H1 (cell line): ENCODE measurements at regions not wholly inside any gene's neighbourhood (a gene's known extent, or its start where the extent isn't known, plus 50 kb on each side); places are given as distances from the start of the nearest gene placed in this dataset.

Experiments
- CTCF ChIA-PET: fragments of 300-600 bp; sonication (Branson Sonifier 250); formaldehyde crosslinking; loops from one replicate; lab custom pipeline; 2021; ENCODE audit not compliant: partially characterized antibody; lab: Charles Lee
- POLR2A ChIA-PET: fragments of 300-600 bp; sonication (Branson Sonifier 250); formaldehyde crosslinking; loops from one replicate; lab custom pipeline; 2021; ENCODE audit warnings: inconsistent platforms; ENCODE audit not compliant: partially characterized antibody; lab: Charles Lee
- DNase-seq, 2 experiments: peaks; one replicate each; pipeline versions ENCODE4 v3.0.0 to v3.0.0-alpha.2; 2010 to 2022; ENCODE audit warnings: low spot score in 2 of 2, low read depth in 1 of 2, mixed read lengths in 1 of 2
- FAIRE-seq: peaks from 2 replicates; lab custom pipeline; 2011; peaks lifted over from hg19 to GRCh38; lab: Jason Lieb, UNC
- H2AFZ ChIP-seq: 2 replicates; pipeline ENCODE4 v1.8.1; 2012; ENCODE audit warnings: low read length, inconsistent platforms
- H2AK5ac ChIP-seq: 2 replicates; pipeline ENCODE4 v1.6.1; 2013; ENCODE audit warnings: low read depth, low read length
- H2BK120ac ChIP-seq: replicated peaks from 2 replicates; pipeline ENCODE3; 2013; ENCODE audit warnings: low read depth, low read length, inconsistent platforms
- H2BK12ac ChIP-seq: 2 replicates; pipeline ENCODE4 v1.6.1; 2013; ENCODE audit warnings: low read depth, low read length
- H2BK15ac ChIP-seq: 2 replicates; pipeline ENCODE4 v1.6.1; 2013; ENCODE audit warnings: low read length
- H2BK20ac ChIP-seq: 2 replicates; pipeline ENCODE4 v1.6.1; 2013; ENCODE audit warnings: low read length
- H2BK5ac ChIP-seq: 2 replicates; pipeline ENCODE4 v1.6.1; 2013; ENCODE audit warnings: low read depth, low read length
- H3K14ac ChIP-seq: 2 replicates; pipeline ENCODE4 v1.6.1; 2013; ENCODE audit warnings: inconsistent platforms; ENCODE audit not compliant: insufficient read length
- H3K18ac ChIP-seq: 2 replicates; pipeline ENCODE4 v1.6.1; 2013; ENCODE audit warnings: low read length; ENCODE audit errors: extremely low read depth
- H3K23ac ChIP-seq: 2 replicates; pipeline ENCODE4 v1.6.1; 2013; ENCODE audit warnings: inconsistent platforms; ENCODE audit not compliant: insufficient read length
- H3K23me2 ChIP-seq: 2 replicates; pipeline ENCODE4 v1.6.1; 2013; ENCODE audit warnings: low read depth, low read length
- H3K27ac ChIP-seq: 2 replicates; pipeline ENCODE4 v1.6.1; 2011; ENCODE audit warnings: low read depth, low read length, inconsistent platforms
- H3K27me3 ChIP-seq, 4 experiments: replicated peaks in 1 of 4; 1 replicate in 1 of 4; 2 replicates in 3 of 4; pipeline versions ENCODE4 v1.6.1 to v1.8.1; 2011 to 2013; ENCODE audit warnings: low read length in 3 of 4, mild to moderate bottlenecking in 3 of 4, inconsistent platforms in 2 of 4, mixed read lengths in 2 of 4, moderate library complexity in 1 of 4; ENCODE audit not compliant: control insufficient read depth in 3 of 4, insufficient read depth in 3 of 4; ENCODE audit errors: extremely low read depth in 1 of 4
- H3K36me3 ChIP-seq, 4 experiments: 2 replicates each; pipeline versions ENCODE4 v1.6.1 to v1.8.1; 2011 to 2013; ENCODE audit warnings: mild to moderate bottlenecking in 4 of 4, low read length in 3 of 4, moderate library complexity in 2 of 4, control low read depth in 1 of 4, inconsistent platforms in 1 of 4; ENCODE audit not compliant: insufficient read depth in 4 of 4, control insufficient read depth in 2 of 4
- H3K4ac ChIP-seq: replicated peaks from 2 replicates; pipeline ENCODE3; 2013; ENCODE audit warnings: low read length, low read depth, mixed read lengths, inconsistent platforms; ENCODE audit not compliant: insufficient read length
- H3K4me1 ChIP-seq, 4 experiments: replicated peaks in 1 of 4; 1 replicate in 1 of 4; 2 replicates in 3 of 4; pipeline versions ENCODE4 v1.6.1 to v1.8.1; 2011 to 2013; ENCODE audit warnings: low read length in 3 of 4, inconsistent platforms in 2 of 4, mixed read lengths in 1 of 4; ENCODE audit not compliant: insufficient read depth in 4 of 4, control insufficient read depth in 3 of 4
- H3K4me2 ChIP-seq, 2 experiments: 2 replicates each; pipeline versions ENCODE4 v1.6.1 to v1.8.1; 2011 to 2013; ENCODE audit warnings: low read depth in 2 of 2, low read length in 2 of 2, control low read depth in 1 of 2, inconsistent platforms in 1 of 2, mild to moderate bottlenecking in 1 of 2; ENCODE audit not compliant: insufficient read depth in 1 of 2
- H3K4me3 ChIP-seq, 4 experiments: fragments of 200-600, 300-600 bp in 1 of 4; sonication (generic), shearing (Covaris generic), sonication (Bioruptor Twin) in 1 of 4; 2 replicates each; pipeline versions ENCODE4 v1.5.1 to v1.8.1; 2011 to 2016; ENCODE audit warnings: low read length in 4 of 4, low read depth in 3 of 4, control low read depth in 2 of 4, inconsistent platforms in 2 of 4, mild to moderate bottlenecking in 2 of 4, mixed read lengths in 1 of 4, moderate library complexity in 1 of 4; ENCODE audit not compliant: insufficient read depth in 2 of 4; ENCODE audit errors: extremely low read depth in 1 of 4
- H3K56ac ChIP-seq: replicated peaks from 2 replicates; pipeline ENCODE3; 2013; ENCODE audit warnings: low read depth, mild to moderate bottlenecking, mixed read lengths, low read length, inconsistent platforms; ENCODE audit not compliant: insufficient read length
- H3K79me1 ChIP-seq: 2 replicates; pipeline ENCODE4 v1.6.1; 2013; ENCODE audit warnings: low read depth, low read length, control low read depth
- H3K79me2 ChIP-seq, 2 experiments: 2 replicates each; pipeline versions ENCODE4 v1.6.1 to v1.8.1; 2012 to 2013; ENCODE audit warnings: low read length in 2 of 2, mild to moderate bottlenecking in 2 of 2, inconsistent platforms in 1 of 2; ENCODE audit not compliant: insufficient read depth in 2 of 2, control insufficient read depth in 1 of 2
- H3K9ac ChIP-seq, 4 experiments: replicated peaks in 1 of 4; 1 replicate in 1 of 4; 2 replicates in 3 of 4; pipeline versions ENCODE4 v1.6.1 to v1.8.1; 2011 to 2013; ENCODE audit warnings: low read depth in 3 of 4, low read length in 3 of 4, control low read depth in 2 of 4, mild to moderate bottlenecking in 2 of 4, moderate library complexity in 2 of 4, inconsistent platforms in 1 of 4; ENCODE audit errors: extremely low read depth in 1 of 4
- H3K9me3 ChIP-seq, 2 experiments: 2 replicates each; pipeline versions ENCODE4 v1.6.1 to v1.8.1; 2012 to 2013; ENCODE audit warnings: mild to moderate bottlenecking in 2 of 2, moderate library complexity in 2 of 2, control low read depth in 1 of 2, inconsistent platforms in 1 of 2, low read depth in 1 of 2, low read length in 1 of 2, mixed read lengths in 1 of 2; ENCODE audit not compliant: insufficient read depth in 2 of 2
- H4K20me1 ChIP-seq, 2 experiments: replicated peaks in 1 of 2; 2 replicates each; pipeline versions ENCODE3 to v1.8.1; 2011 to 2013; ENCODE audit warnings: inconsistent platforms in 2 of 2, low read length in 2 of 2, mild to moderate bottlenecking in 1 of 2; ENCODE audit not compliant: insufficient read depth in 2 of 2, control insufficient read depth in 1 of 2
- H4K5ac ChIP-seq: 2 replicates; pipeline ENCODE4 v1.6.1; 2013; ENCODE audit warnings: low read length, low read depth, mixed read lengths, inconsistent platforms; ENCODE audit not compliant: insufficient read length
- H4K8ac ChIP-seq: 2 replicates; pipeline ENCODE4 v1.8.0; 2013; ENCODE audit warnings: mild to moderate bottlenecking, moderate library complexity, low read length, inconsistent platforms; ENCODE audit not compliant: insufficient read depth; ENCODE audit errors: extremely low read depth
- H4K91ac ChIP-seq: replicated peaks from 2 replicates; pipeline ENCODE3; 2013; ENCODE audit warnings: low read length, mixed read lengths, inconsistent platforms; ENCODE audit not compliant: insufficient read length
- BRCA1 ChIP-seq: IDR thresholded peaks from 2 replicates; pipeline ENCODE4 v1.6.1; 2012; ENCODE audit warnings: low read depth, low read length, improper control_type of control experiment
- CTCF ChIP-seq, 3 experiments: IDR thresholded peaks; 1 replicate in 2 of 3; 2 replicates in 1 of 3; pipeline versions ENCODE4 v1.5.1 to v1.6.1; 2011; ENCODE audit warnings: low read length in 3 of 3, mild to moderate bottlenecking in 3 of 3, inconsistent platforms in 2 of 3, low read depth in 1 of 3, moderate library complexity in 1 of 3; ENCODE audit not compliant: insufficient read depth in 1 of 3; ENCODE audit errors: control extremely low read depth in 1 of 3
- WGBS, 2 experiments: shearing (Covaris generic) in 1 of 2; methylation state at CpG; one replicate each; pipeline versions ENCODE4 v1.1.6 to v1.1.7; 2013 to 2015; ENCODE audit warnings: low lambda C conversion rate in 2 of 2, mixed read lengths in 2 of 2, inconsistent platforms in 1 of 2, low coverage in 1 of 2, missing lambda C conversion rate in 1 of 2; ENCODE audit not compliant: insufficient replicate concordance in 2 of 2, insufficient coverage in 1 of 2, insufficient read length in 1 of 2; ENCODE audit errors: extremely low coverage in 1 of 2, missing lambda C conversion rate in 1 of 2; 5-methylcytosine and 5-hydroxymethylcytosine counted together
- TF ChIP-seq, protein P1 (sequence below): IDR thresholded peaks from 2 replicates; pipeline ENCODE4 v1.6.1; 2012; ENCODE audit warnings: inconsistent platforms
- TF ChIP-seq, protein P2 (sequence below): IDR thresholded peaks from 2 replicates; pipeline ENCODE4 v1.6.1; 2012; ENCODE audit warnings: inconsistent platforms

DNA sequence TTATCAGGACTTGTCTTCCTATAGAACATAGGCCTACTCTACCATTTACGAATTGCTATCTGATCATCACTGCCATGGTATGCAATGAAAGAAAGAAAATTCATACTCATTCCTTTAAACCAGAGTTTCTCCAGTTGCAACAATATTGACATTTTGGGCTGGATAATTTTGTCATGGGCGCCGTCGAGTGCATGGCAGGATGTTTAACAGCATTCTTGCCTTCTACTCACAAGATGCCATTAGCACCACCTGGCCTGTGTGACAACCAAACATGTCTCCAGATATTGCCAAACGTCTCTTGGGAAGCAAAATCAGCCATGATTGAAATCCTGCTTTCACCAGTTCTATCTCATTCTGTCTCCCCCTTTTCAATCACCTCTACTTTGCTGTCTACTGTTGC is 63.6 kb upstream of the ARHGAP24 start:
- TF ChIP-seq CTCF (IDR thresholded peaks at IDR 0.05; ENCODE audit: control extremely low read depth in 1 of 3, insufficient read depth in 1 of 3, low read depth in 1 of 3, low read length in 3 of 3), result no peak
- TF ChIP-seq BRCA1, result no peak
- TF ChIP-seq, protein P1, sequence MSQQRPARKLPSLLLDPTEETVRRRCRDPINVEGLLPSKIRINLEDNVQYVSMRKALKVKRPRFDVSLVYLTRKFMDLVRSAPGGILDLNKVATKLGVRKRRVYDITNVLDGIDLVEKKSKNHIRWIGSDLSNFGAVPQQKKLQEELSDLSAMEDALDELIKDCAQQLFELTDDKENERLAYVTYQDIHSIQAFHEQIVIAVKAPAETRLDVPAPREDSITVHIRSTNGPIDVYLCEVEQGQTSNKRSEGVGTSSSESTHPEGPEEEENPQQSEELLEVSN, result no peak
- TF ChIP-seq, protein P2, sequence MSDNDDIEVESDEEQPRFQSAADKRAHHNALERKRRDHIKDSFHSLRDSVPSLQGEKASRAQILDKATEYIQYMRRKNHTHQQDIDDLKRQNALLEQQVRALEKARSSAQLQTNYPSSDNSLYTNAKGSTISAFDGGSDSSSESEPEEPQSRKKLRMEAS, result no peak
- TF ChIP-seq, all 59 proteins: peak for 0
- Histone ChIP-seq H3K14ac (no peak overlapping the region), H3K9me3 (no peaks in the 10 kb centered on the region), H3K27me3 (no peaks in the 10 kb centered on the region), H2AK5ac (no peak overlapping the region), H3K36me3 (no peaks in the 10 kb centered on the region), H2AFZ (no peak overlapping the region), H3K23ac (no peak overlapping the region), H2BK120ac (no peak overlapping the region), H3K4me3 (no peak overlapping the region), H3K56ac (no peak overlapping the region), H4K8ac (no peak overlapping the region), H3K18ac (no peak overlapping the region), H3K23me2 (no peaks in the 10 kb centered on the region), H2BK20ac (no peak overlapping the region), H3K79me1 (no peaks in the 10 kb centered on the region), H3K4ac (no peak overlapping the region), H3K79me2 (no peaks in the 10 kb centered on the region), H3K4me1 (no peaks in the 10 kb centered on the region), H3K4me2 (no peak overlapping the region), H4K5ac (no peak overlapping the region), H4K91ac (no peak overlapping the region), H3K9ac (no peak overlapping the region), H4K20me1 (no peaks in the 10 kb centered on the region), H2BK12ac (no peak overlapping the region), H2BK5ac (no peak overlapping the region), H2BK15ac (no peak overlapping the region), H3K27ac (no peak overlapping the region)
- FAIRE-seq (no peak), DNase-seq (no peak)
- POLR2A ChIA-PET, result no interaction called here
- CTCF ChIA-PET, result no interaction called here
- WGBS, 2 experiments, result 87% methylated on average over 5 of the region's 5 CpGs; no CpG with 5 or more reads in 1 of the 2 experiments
